ENCODE measurements at regions not wholly inside any gene's neighbourhood (a gene's known extent, or its start where the extent isn't known, plus 50 kb on each side); places are given as distances from the start of the nearest gene placed in this dataset.

DNA sequence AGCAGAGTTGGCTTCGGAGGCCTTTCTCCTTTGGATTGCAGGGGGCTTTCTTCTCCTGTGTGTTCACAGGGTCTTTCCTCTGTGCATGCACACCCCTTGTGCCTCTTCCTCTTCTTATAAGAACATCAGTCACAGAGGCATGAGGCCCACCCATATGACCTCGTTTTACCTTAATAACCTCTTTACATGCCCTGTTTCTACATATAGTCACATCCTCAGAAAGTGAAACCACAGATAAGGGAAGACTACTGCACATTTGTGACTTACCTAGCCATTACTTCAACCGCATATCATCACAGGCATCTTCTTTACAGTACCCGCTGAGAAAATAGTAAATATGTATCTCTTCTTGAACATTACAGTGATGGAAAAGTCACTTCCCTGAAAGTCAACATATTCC, 204.9 kb upstream of the TARS1 start:
- Histone ChIP-seq H3K9me3 (ENCODE audit: insufficient read depth, low read depth, low read length) (no peaks in the 10 kb centered on the region), H3K4me3 (ENCODE audit: low read length) (no peak overlapping the region), H3K27ac (ENCODE audit: low read length) (no peak overlapping the region), H3K27me3 (ENCODE audit: insufficient read depth, low read length) (no peaks in the 10 kb centered on the region), H3K4me1 (ENCODE audit: insufficient read depth, low read length) (no peaks in the 10 kb centered on the region), H3K36me3 (ENCODE audit: insufficient read depth, low read depth, low read length) (no peaks in the 10 kb centered on the region), H3K9ac (ENCODE audit: low read depth, low read length) (no peak overlapping the region)

- Histone ChIP-seq H3K9ac (ENCODE audit: low read depth, low read length) (no peak overlapping the region), H3K4me1 (ENCODE audit: insufficient read depth, low read length) (no peaks in the 10 kb centered on the region), H3K36me3 (ENCODE audit: insufficient read depth, low read depth, low read length) (no peaks in the 10 kb centered on the region), H3K9me3 (ENCODE audit: insufficient read depth, low read depth, low read length) (no peaks in the 10 kb centered on the region), H3K27me3 (ENCODE audit: insufficient read depth, low read length) (no peaks in the 10 kb centered on the region), H3K4me3 (ENCODE audit: low read length) (no peak overlapping the region), H3K27ac (ENCODE audit: low read length) (no peak overlapping the region)
Observed at GRCh38 chr5:33237471-33237870, 203.3 kb upstream of the TARS1 start.

GRCh38 chr5:33238826-33239695, 201.7 kb upstream of the TARS1 start:
- Histone ChIP-seq H3K4me3 (ENCODE audit: low read length) (no peak overlapping the region), H3K27me3 (ENCODE audit: insufficient read depth, low read length) (no peaks in the 10 kb centered on the region), H3K27ac (ENCODE audit: low read length) (no peak overlapping the region), H3K4me1 (ENCODE audit: insufficient read depth, low read length) (no peaks in the 10 kb centered on the region), H3K36me3 (ENCODE audit: insufficient read depth, low read depth, low read length) (no peaks in the 10 kb centered on the region), H3K9me3 (ENCODE audit: insufficient read depth, low read depth, low read length) (no peaks in the 10 kb centered on the region), H3K9ac (ENCODE audit: low read depth, low read length) (no peak overlapping the region)

- no peaks in the 10 kb centered on the region for H3K36me3 ChIP-seq (ENCODE audit: insufficient read depth, low read depth, low read length)
- no peak overlapping the region for H3K4me3 ChIP-seq (ENCODE audit: low read length)
- H3K27me3 ChIP-seq (ENCODE audit: insufficient read depth, low read length): no peaks in the 10 kb centered on the region
- no peaks in the 10 kb centered on the region for H3K9me3 ChIP-seq (ENCODE audit: insufficient read depth, low read depth, low read length)
- no peaks in the 10 kb centered on the region for H3K4me1 ChIP-seq (ENCODE audit: insufficient read depth, low read length)
- no peak overlapping the region for H3K9ac ChIP-seq (ENCODE audit: low read depth, low read length)
- H3K27ac ChIP-seq (ENCODE audit: low read length): no peak overlapping the region
Observed at GRCh38 chr5:33240558-33240957, 200.2 kb upstream of the TARS1 start.

DNA sequence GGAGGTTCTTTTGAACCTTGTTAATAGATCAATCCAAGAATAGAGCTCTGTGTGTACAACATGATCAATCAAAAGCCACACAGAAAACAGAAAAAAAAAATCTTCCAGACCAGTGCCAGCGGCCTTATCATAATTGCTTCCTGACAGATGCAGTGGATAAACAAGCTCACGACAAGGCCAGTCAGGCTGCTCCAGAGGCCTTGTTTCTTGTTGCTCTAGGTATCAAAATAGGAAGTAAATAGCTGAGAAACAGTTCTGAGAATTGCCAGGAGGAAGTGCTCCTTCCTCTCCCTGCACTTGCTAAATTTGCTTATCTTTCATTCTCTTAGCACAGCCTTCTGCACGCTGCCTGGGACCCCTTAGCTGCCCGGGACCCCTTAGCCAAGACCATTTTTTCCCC, 199.0 kb upstream of the TARS1 start:
- no peaks in the 10 kb centered on the region for H3K4me1 ChIP-seq (ENCODE audit: insufficient read depth, low read length)
- no peak overlapping the region for H3K27ac ChIP-seq (ENCODE audit: low read length)
- H3K27me3 ChIP-seq (ENCODE audit: insufficient read depth, low read length): no peaks in the 10 kb centered on the region
- H3K4me3 ChIP-seq (ENCODE audit: low read length): no peak overlapping the region
- no peaks in the 10 kb centered on the region for H3K9me3 ChIP-seq (ENCODE audit: insufficient read depth, low read depth, low read length)
- H3K36me3 ChIP-seq (ENCODE audit: insufficient read depth, low read depth, low read length): no peaks in the 10 kb centered on the region
- H3K9ac ChIP-seq (ENCODE audit: low read depth, low read length): no peak overlapping the region

GRCh38 chr5:33242277-33242676, 198.5 kb upstream of the TARS1 start:
- Histone ChIP-seq H3K36me3 (ENCODE audit: insufficient read depth, low read depth, low read length) (no peaks in the 10 kb centered on the region), H3K27me3 (ENCODE audit: insufficient read depth, low read length) (no peaks in the 10 kb centered on the region), H3K4me1 (ENCODE audit: insufficient read depth, low read length) (no peaks in the 10 kb centered on the region), H3K27ac (ENCODE audit: low read length) (no peak overlapping the region), H3K9me3 (ENCODE audit: insufficient read depth, low read depth, low read length) (no peaks in the 10 kb centered on the region), H3K4me3 (ENCODE audit: low read length) (no peak overlapping the region), H3K9ac (ENCODE audit: low read depth, low read length) (no peak overlapping the region)

- Histone ChIP-seq H3K27ac (ENCODE audit: low read length) (no peak overlapping the region), H3K9ac (ENCODE audit: low read depth, low read length) (no peak overlapping the region), H3K4me3 (ENCODE audit: low read length) (no peak overlapping the region), H3K9me3 (ENCODE audit: insufficient read depth, low read depth, low read length) (no peaks in the 10 kb centered on the region), H3K36me3 (ENCODE audit: insufficient read depth, low read depth, low read length) (no peaks in the 10 kb centered on the region), H3K27me3 (ENCODE audit: insufficient read depth, low read length) (no peaks in the 10 kb centered on the region), H3K4me1 (ENCODE audit: insufficient read depth, low read length) (no peaks in the 10 kb centered on the region)
Observed at GRCh38 chr5:33244441-33245150, 196.2 kb upstream of the TARS1 start.

DNA sequence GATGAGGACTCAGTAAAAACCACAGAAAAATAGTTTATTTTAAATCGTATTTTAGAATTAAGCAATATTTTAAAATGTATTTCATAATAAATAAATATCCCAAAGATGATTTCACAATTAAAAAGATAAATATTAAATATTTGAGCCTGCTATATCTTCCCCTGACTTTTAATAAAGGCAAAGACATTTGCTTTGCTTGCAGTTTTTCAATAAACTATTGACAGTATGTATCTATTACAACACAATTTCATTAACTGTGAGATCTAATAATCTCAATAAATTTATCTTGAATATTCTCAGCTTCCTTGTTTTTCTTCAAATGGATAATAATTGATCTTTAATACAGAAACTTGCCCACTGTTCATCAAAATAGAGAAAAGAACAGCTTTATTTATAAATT, 186.2 kb upstream of the TARS1 start:
- H3K4me3 ChIP-seq (ENCODE audit: low read length): no peak overlapping the region
- H3K27me3 ChIP-seq (ENCODE audit: insufficient read depth, low read length): no peaks in the 10 kb centered on the region
- no peak overlapping the region for H3K27ac ChIP-seq (ENCODE audit: low read length)
- H3K9ac ChIP-seq (ENCODE audit: low read depth, low read length): no peak overlapping the region
- H3K4me1 ChIP-seq (ENCODE audit: insufficient read depth, low read length): no peaks in the 10 kb centered on the region
- no peaks in the 10 kb centered on the region for H3K9me3 ChIP-seq (ENCODE audit: insufficient read depth, low read depth, low read length)
- no peaks in the 10 kb centered on the region for H3K36me3 ChIP-seq (ENCODE audit: insufficient read depth, low read depth, low read length)

- Histone ChIP-seq H3K4me3 (ENCODE audit: low read length) (no peak overlapping the region), H3K4me1 (ENCODE audit: insufficient read depth, low read length) (no peaks in the 10 kb centered on the region), H3K9me3 (ENCODE audit: insufficient read depth, low read depth, low read length) (no peaks in the 10 kb centered on the region), H3K27ac (ENCODE audit: low read length) (no peak overlapping the region), H3K36me3 (ENCODE audit: insufficient read depth, low read depth, low read length) (no peaks in the 10 kb centered on the region), H3K9ac (ENCODE audit: low read depth, low read length) (no peak overlapping the region), H3K27me3 (ENCODE audit: insufficient read depth, low read length) (no peaks in the 10 kb centered on the region)
Observed at GRCh38 chr5:33257807-33258429, 182.8 kb upstream of the TARS1 start.

- H3K4me3 ChIP-seq (ENCODE audit: low read length): no peak overlapping the region
- H3K9ac ChIP-seq (ENCODE audit: low read depth, low read length): no peak overlapping the region
- no peak overlapping the region for H3K27ac ChIP-seq (ENCODE audit: low read length)
- peaks cover under 1% of the 10 kb centered on the region; the same call in 1 of the 2 replicates for H3K9me3 ChIP-seq (ENCODE audit: insufficient read depth, low read depth, low read length)
- H3K27me3 ChIP-seq (ENCODE audit: insufficient read depth, low read length): no peaks in the 10 kb centered on the region
- H3K36me3 ChIP-seq (ENCODE audit: insufficient read depth, low read depth, low read length): no peaks in the 10 kb centered on the region
- H3K4me1 ChIP-seq (ENCODE audit: insufficient read depth, low read length): no peaks in the 10 kb centered on the region
Observed at GRCh38 chr5:33258553-33258952, 182.2 kb upstream of the TARS1 start.

DNA sequence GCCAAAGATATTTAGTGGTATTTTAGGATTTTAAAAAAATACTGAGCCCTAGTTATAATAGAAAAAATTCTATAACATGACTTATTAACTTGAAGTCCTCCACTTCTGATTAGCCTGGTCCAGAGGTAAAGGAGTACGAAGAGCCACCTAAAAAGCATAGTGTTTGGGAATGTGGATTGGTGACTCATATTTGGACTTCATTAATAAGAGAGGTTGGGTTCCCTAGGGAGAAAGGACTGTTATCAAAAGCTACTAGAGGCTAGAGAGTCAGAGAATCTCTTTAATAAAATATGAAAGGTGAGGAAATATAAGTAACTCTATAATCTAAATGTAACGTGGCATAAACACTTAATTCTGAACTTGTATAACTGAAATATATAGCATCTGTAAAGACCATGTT, 180.7 kb upstream of the TARS1 start:
- H3K27ac ChIP-seq (ENCODE audit: low read length): no peak overlapping the region
- peaks cover 8% of the 10 kb centered on the region; the same call in 1 of the 2 replicates for H3K9me3 ChIP-seq (ENCODE audit: insufficient read depth, low read depth, low read length)
- H3K9ac ChIP-seq (ENCODE audit: low read depth, low read length): no peak overlapping the region

More for the DNA sequence above, 180.7 kb upstream of the TARS1 start:
- H3K4me3 ChIP-seq (ENCODE audit: low read length): no peak overlapping the region
- no peaks in the 10 kb centered on the region for H3K4me1 ChIP-seq (ENCODE audit: insufficient read depth, low read length)
- no peaks in the 10 kb centered on the region for H3K27me3 ChIP-seq (ENCODE audit: insufficient read depth, low read length)
- no peaks in the 10 kb centered on the region for H3K36me3 ChIP-seq (ENCODE audit: insufficient read depth, low read depth, low read length)
